NCI-H748 treated with DMSO at 0.1 percent for 48 hours (cell line): ENCODE measurements at regions not wholly inside any gene's neighbourhood (a gene's known extent, or its start where the extent isn't known, plus 50 kb on each side); places are given as distances from the start of the nearest gene placed in this dataset.

Experiments used
- DNase-seq: peaks from one replicate; lab custom pipeline; 2025; lab: John Stamatoyannopoulos, UW

GRCh38 chr7:52053525-52053924 is 736.9 kb upstream of the COBL start:
- no peak for DNase-seq

DNA sequence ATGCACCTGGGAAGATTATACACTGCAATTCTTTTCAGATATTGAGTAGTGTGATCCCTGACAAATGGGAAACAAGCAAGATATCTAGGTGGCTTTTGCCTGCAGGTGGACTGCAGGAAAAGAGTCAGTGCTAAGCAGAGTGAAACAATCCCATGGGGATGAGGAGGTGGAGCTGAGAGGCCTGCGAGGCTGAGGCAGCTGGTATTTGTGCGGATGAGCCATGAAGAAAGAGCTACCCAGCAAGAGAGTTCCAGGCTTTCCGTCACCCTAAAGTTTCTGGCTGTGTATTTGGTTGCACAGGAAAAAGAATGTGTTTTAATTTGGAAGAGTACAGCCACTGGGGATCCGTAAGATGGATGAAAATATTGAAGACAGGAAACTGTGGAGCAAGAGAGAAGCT is 714.1 kb upstream of the COBL start:
- no peak for DNase-seq

- no peak for DNase-seq
Observed at GRCh38 chr7:52026140-52026539, 709.5 kb upstream of the COBL start.

- no peak for DNase-seq
Observed at GRCh38 chr7:52021343-52021742, 704.7 kb upstream of the COBL start.

DNA sequence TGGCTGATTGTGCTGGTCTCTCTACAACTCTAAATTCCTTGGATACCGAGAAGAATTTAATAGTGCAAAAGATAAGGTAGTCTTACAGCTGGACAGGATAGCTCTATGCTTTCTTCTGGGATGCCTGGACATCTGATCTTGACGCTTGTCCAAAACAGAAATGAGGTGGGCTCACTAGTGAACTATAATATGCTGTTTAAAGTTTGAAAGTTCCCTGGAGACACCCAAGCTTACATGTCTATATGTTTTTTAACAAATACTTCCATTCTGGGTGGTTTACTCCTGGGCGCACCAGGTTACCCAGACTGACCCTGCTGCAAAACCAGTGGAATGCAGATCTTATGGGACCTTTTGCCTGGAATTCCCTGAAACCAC is 702.1 kb upstream of the COBL start:
- DNase-seq = no peak

- peak; percentile 20 for DNase-seq
Observed at GRCh38 chr7:52017802-52018679, 701.4 kb upstream of the COBL start.

- no peak for DNase-seq
Observed at GRCh38 chr7:52009181-52009580, 692.6 kb upstream of the COBL start.

- DNase-seq = no peak
Observed at GRCh38 chr7:52006674-52007073, 690.1 kb upstream of the COBL start.

- DNase-seq = no peak
Observed at GRCh38 chr7:52005613-52006012, 689.0 kb upstream of the COBL start.

DNA sequence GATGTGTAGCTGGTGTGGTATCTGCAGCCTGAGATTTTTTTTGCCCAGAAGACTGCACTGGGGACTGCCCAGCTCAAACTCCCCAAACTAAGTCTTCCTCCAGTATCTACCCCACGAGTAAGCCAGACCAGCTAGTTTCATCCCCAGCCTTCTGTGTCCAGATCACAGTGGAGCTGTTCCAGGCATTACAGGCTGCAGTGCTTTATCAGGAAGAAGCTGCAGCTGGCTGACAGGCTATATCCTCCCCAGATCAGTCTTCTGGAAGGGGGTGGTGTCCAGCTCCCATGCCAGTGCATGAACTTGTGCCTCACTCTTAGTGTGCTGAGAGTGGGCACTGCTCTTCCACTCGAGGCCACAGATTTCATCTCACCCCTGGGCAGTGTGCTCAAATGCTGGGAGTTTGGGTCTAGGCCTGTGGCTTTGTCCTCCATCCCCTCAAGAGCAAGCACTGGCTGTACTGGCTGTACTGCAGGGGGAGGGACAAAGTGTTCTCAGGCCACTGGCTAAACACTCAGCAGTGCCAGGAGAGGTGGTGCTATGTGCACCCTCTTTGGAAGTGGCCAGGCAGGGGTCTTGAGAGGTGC is 679.1 kb upstream of the COBL start:
- no peak for DNase-seq

DNA sequence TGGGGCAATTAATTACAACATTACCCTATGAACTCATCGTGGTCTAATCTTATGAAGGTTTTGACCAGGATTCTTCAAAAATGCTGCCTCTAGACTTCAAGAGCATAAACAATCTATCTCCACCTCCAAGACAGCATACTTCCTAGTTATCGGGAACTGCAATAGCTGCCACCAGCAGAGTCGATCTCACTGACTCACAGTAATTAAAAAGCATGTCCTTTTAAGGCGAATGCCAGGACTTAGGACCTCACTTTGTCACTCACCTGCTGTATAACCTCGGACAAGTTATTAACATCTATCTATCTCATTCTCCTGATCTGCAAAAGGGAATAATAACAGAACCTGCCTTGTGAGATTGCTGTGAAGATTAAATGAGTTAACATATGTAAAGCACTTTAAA is 666.0 kb upstream of the COBL start:
- no peak for DNase-seq

GRCh38 chr7:51980812-51981211 is 664.2 kb upstream of the COBL start:
- no peak for DNase-seq

GRCh38 chr7:51980313-51980712 is 663.7 kb upstream of the COBL start:
- no peak for DNase-seq

DNA sequence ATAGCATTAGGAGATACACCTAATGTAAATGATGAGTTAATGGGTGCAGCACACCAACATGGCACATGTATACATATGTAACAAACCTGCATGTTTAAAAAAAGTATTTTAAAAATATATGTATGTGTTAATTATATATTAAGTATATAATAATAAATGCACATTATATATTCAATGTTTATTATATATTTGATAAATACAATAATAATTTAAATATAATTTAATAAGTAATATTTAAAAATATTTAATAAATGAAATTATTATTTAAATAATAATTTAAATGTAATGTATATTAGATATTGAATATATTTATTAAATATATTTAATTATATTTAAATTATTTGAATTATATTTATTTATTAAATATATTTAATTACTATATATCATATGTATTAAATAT is 661.3 kb upstream of the COBL start:
- no peak for DNase-seq

- no peak for DNase-seq
Observed at GRCh38 chr7:51973939-51974338, 657.3 kb upstream of the COBL start.

GRCh38 chr7:51973071-51973470 is 656.5 kb upstream of the COBL start:
- no peak for DNase-seq

DNA sequence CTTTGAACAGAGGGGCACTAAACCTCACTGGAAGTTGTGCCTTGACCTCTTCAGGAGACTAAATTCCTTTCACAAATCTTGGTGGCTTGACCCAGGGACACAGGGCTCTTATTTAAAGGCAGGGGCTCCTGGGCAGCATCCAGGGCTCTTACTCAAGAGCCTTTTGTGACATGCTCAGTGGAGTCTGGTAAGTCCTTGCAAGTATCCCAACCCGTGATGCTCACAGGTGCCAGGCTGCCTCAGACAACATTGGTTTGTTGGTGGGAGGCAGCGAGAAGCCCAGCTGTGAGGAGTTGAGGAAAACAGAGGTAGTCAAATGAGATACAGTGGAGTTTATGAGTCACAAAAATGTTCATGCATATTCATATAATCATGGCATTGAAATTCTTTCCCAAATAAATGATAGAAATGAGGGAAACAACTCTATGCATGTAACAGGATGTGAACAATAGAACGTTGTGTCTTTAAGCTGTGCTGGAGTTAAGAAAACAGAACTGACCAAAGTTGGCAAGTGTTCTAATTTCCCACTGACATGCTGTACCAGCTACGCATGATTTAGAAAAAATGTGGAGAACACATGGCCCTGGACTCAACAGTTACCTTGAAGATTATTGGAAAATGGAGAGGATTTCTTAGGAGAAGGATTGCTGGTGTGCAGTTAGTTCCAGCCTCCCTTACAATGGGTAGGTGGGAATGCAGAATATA is 654.5 kb upstream of the COBL start:
- no peak for DNase-seq

DNA sequence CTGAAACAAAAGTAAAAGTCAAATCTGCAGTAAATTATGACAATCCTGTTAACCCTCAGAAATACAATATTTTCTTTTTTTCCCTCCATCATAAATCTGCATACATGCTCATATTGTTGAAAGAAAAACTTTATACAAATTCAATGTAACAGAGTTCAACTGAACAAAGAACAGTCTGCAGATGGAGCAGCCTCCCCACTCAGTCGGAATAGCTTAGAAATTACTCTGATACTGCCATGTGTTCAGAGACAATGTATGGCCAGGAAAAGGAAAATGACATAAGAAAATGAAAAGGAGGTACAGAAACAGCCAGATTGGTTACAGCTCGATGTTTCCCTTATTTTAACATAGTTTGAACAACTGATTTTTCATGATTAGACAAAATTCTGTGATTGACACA is 651.9 kb upstream of the COBL start:
- DNase-seq = no peak

DNA sequence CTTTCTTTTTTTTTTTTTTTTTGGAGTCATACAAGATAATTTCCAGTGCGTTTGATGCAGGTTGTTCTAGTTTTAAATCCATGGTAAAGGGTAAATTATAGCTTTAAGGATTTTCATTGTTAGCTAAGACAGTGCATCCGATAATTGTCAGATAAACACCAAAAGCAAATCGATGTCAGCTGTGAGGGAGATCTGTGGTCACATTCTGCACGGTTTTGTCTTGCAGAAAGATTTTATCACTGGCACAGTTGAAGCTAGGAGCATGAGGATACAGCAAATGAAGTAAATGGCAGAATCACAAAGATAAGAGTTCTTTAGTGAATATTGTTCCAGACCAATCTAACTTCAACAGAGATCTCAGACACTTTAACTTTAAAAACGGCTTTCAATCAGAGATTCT is 648.8 kb upstream of the COBL start:
- DNase-seq = no peak

DNA sequence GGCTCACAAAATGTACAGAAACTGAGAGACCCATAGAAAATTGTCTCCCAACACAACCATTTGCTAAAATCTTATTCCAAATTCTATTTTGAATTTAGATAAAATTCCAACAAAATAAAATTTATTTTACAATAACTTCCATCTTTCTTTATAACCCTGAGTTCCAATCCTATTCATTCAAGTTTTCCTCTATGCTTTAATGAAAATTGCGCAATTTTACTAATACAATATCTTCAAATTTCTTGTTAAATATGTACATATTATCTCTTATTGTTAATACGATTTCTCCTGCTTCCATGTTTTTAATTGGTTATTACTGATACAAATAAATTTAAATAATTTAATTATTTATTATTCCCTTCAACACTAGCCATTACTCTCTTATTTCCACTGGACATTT is 645.2 kb upstream of the COBL start:
- no peak for DNase-seq

DNA sequence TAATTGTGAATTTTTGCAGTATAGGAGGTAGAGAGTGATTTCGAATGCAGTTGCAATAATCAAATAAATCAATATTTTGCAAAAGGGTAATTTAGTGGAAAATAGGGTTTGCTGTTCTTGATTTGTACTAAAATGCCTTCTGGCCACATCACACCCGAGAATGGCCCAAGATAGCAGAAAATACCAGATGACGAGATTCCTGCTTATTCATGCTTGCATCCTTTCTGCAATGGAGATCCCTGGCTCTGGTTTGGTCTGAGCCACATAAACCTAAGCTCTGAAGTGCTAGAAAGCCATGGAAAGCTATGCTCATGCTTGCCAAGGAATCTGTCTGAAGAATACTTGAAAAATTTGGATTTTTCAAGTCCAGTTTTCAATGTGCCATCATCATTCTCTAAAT is 634.2 kb upstream of the COBL start:
- DNase-seq = no peak

- peak; percentile 93 for DNase-seq
Observed at GRCh38 chr7:51949726-51950644, 633.4 kb upstream of the COBL start.
